ENCODE measurements at regions not wholly inside any gene's neighbourhood (a gene's known extent, or its start where the extent isn't known, plus 50 kb on each side); places are given as distances from the start of the nearest gene placed in this dataset.

DNA sequence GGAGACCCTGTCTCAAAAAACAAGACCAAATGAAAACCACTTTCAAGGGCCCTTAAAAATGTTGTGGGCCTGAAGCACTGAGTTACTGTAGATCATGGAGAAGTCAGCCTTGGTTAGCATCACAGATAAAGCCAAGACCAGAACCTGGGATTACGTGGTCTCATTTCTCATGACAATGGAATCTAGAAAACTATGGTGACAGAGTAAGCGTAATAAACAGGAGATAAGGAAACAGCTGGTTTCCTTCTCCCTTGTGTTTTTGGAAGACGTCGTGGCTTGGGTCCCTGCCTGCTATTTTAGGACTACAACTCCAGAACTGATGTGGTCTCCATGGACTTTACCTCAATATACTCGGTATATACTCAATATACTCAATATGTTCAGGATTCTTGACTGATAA lies 180.7 kb upstream of the ZFHX3 start:
- TF ChIP-seq, protein P1, sequence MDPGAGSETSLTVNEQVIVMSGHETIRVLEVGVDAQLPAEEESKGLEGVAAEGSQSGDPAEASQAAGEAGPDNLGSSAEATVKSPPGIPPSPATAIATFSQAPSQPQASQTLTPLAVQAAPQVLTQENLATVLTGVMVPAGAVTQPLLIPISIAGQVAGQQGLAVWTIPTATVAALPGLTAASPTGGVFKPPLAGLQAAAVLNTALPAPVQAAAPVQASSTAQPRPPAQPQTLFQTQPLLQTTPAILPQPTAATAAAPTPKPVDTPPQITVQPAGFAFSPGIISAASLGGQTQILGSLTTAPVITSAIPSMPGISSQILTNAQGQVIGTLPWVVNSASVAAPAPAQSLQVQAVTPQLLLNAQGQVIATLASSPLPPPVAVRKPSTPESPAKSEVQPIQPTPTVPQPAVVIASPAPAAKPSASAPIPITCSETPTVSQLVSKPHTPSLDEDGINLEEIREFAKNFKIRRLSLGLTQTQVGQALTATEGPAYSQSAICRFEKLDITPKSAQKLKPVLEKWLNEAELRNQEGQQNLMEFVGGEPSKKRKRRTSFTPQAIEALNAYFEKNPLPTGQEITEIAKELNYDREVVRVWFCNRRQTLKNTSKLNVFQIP (CRISPR knock-in tag; IDR thresholded peaks at IDR 0.05; ENCODE audit: borderline replicate concordance, low read depth) = no peak
- no peak for TF ChIP-seq RARB (CRISPR knock-in tag; IDR thresholded peaks at IDR 0.05)
- TF ChIP-seq TSHZ2 (CRISPR knock-in tag; IDR thresholded peaks at IDR 0.05) = no peak
- TF ChIP-seq ZNF565 (CRISPR knock-in tag; conservative IDR thresholded peaks at IDR 0.05; ENCODE audit: low read depth) = no peak
- no peak for TF ChIP-seq ZFP3 (CRISPR knock-in tag; IDR thresholded peaks at IDR 0.05)
- ATAC-seq = no peak

DNA sequence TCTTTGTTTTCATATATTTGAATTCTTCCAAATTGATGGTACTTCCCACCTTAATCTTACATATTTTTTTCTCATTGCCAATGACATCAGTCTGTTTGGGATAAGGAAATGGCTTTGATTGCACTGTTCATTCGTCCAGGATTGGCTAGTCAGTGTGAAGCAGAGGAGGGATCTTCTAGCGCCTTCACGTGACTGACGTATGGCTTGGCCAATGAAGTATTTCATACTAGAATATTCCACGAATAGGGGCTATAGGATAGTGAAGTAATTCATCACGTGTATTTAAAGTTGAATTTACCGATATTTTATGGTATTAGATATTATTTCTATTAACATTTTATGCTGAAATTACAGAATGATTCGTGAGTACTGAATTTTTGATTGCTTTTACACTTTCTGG lies 178.7 kb upstream of the ZFHX3 start:
- ATAC-seq = no peak
- TF ChIP-seq ZNF70 (CRISPR knock-in tag; IDR thresholded peaks at IDR 0.05) = no peak
- no peak for TF ChIP-seq ZFP30 (CRISPR knock-in tag; IDR thresholded peaks at IDR 0.05)
- TF ChIP-seq TSHZ2 (CRISPR knock-in tag; IDR thresholded peaks at IDR 0.05) = no peak
- no peak for TF ChIP-seq RARB (CRISPR knock-in tag; IDR thresholded peaks at IDR 0.05)
- TF ChIP-seq TCF4 (CRISPR knock-in tag; IDR thresholded peaks at IDR 0.05; ENCODE audit: borderline replicate concordance) = no peak
- TF ChIP-seq TOX (CRISPR knock-in tag; IDR thresholded peaks at IDR 0.05; ENCODE audit: borderline replicate concordance) = no peak
- no peak for TF ChIP-seq PPARA (CRISPR knock-in tag; IDR thresholded peaks at IDR 0.05; ENCODE audit: borderline replicate concordance)
- no peak for TF ChIP-seq ZC3H10 (CRISPR knock-in tag; IDR thresholded peaks at IDR 0.05)
- TF ChIP-seq ZFP3 (CRISPR knock-in tag; IDR thresholded peaks at IDR 0.05) = no peak
- TF ChIP-seq OSR1 (CRISPR knock-in tag; IDR thresholded peaks at IDR 0.05) = no peak
- TF ChIP-seq ESRRG (CRISPR knock-in tag; IDR thresholded peaks at IDR 0.05) = no peak
- TF ChIP-seq, protein P2, sequence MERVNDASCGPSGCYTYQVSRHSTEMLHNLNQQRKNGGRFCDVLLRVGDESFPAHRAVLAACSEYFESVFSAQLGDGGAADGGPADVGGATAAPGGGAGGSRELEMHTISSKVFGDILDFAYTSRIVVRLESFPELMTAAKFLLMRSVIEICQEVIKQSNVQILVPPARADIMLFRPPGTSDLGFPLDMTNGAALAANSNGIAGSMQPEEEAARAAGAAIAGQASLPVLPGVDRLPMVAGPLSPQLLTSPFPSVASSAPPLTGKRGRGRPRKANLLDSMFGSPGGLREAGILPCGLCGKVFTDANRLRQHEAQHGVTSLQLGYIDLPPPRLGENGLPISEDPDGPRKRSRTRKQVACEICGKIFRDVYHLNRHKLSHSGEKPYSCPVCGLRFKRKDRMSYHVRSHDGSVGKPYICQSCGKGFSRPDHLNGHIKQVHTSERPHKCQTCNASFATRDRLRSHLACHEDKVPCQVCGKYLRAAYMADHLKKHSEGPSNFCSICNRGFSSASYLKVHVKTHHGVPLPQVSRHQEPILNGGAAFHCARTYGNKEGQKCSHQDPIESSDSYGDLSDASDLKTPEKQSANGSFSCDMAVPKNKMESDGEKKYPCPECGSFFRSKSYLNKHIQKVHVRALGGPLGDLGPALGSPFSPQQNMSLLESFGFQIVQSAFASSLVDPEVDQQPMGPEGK (CRISPR knock-in tag; IDR thresholded peaks at IDR 0.05; ENCODE audit: borderline replicate concordance) = no peak
- TF ChIP-seq CSRNP3 (CRISPR knock-in tag; IDR thresholded peaks at IDR 0.05) = no peak
- no peak for TF ChIP-seq ZNF8 (CRISPR knock-in tag; IDR thresholded peaks at IDR 0.05)
- TF ChIP-seq CSDC2 (CRISPR knock-in tag; IDR thresholded peaks at IDR 0.05) = no peak
- no peak for TF ChIP-seq SNAI2 (CRISPR knock-in tag; IDR thresholded peaks at IDR 0.05)
- no peak for TF ChIP-seq ZNF565 (CRISPR knock-in tag; conservative IDR thresholded peaks at IDR 0.05; ENCODE audit: low read depth)
- no peak for TF ChIP-seq BACH2 (CRISPR knock-in tag; IDR thresholded peaks at IDR 0.05; ENCODE audit: borderline replicate concordance)
- TF ChIP-seq ARNTL (CRISPR knock-in tag; IDR thresholded peaks at IDR 0.05; ENCODE audit: borderline replicate concordance, low read depth) = no peak
- no peak for TF ChIP-seq ISL1 (CRISPR knock-in tag; IDR thresholded peaks at IDR 0.05)

Measured in SK-N-SH treated with all-trans-retinoic acid at 6 μM for 48 hours (cell line).